MCF 10A (cell line): ENCODE measurements at regions not wholly inside any gene's neighbourhood (a gene's known extent, or its start where the extent isn't known, plus 50 kb on each side); places are given as distances from the start of the nearest gene placed in this dataset.

ENCODE experiments used
- BruUV-seq: library from RNA; stranded (reverse); fragments of 400-500 nt; replicated peaks from 2 replicates; lab custom pipeline; 2021; lab: Mats Ljungman, UMichigan
- CTCF ChIA-PET: fragments of 300-600 bp; sonication (Branson Sonifier 250); formaldehyde crosslinking; extraction: SDS; loops from one replicate; lab custom pipeline; 2021; ENCODE audit warnings: antibody characterized with exemption, inconsistent platforms; lab: Yijun Ruan, JAX
- POLR2A ChIA-PET: fragments of 300-600, 350-650 bp; sonication (Branson Sonifier 250); formaldehyde crosslinking; extraction: SDS; loops from one replicate; lab custom pipeline; 2020; ENCODE audit warnings: antibody characterized with exemption, inconsistent platforms; lab: Yijun Ruan, JAX
- DNase-seq: peaks from one replicate; pipeline ENCODE4 v3.0.0-alpha.2; 2018; ENCODE audit not compliant: unreplicated experiment
- H3K27ac Mint-ChIP-seq: one replicate; pipeline ENCODE4 v1.8.0; 2022; ENCODE audit warnings: mild to moderate bottlenecking, low read depth, mixed read lengths; ENCODE audit not compliant: unreplicated experiment
- H3K27me3 Mint-ChIP-seq: one replicate; pipeline ENCODE4 v1.8.0; 2022; ENCODE audit warnings: mixed read lengths; ENCODE audit not compliant: insufficient read depth, unreplicated experiment
- H3K36me3 Mint-ChIP-seq: one replicate; pipeline ENCODE4 v1.8.0; 2022; ENCODE audit warnings: mild to moderate bottlenecking, moderate library complexity, mixed read lengths; ENCODE audit not compliant: insufficient read depth, unreplicated experiment
- H3K4me1 Mint-ChIP-seq: one replicate; pipeline ENCODE4 v1.8.0; 2022; ENCODE audit warnings: mixed read lengths; ENCODE audit not compliant: insufficient read depth, unreplicated experiment
- H3K4me3 Mint-ChIP-seq: one replicate; pipeline ENCODE4 v1.8.0; 2022; ENCODE audit warnings: mild to moderate bottlenecking, moderate library complexity, mixed read lengths; ENCODE audit not compliant: unreplicated experiment
- H3K9me3 Mint-ChIP-seq: one replicate; pipeline ENCODE4 v1.8.0; 2022; ENCODE audit warnings: mixed read lengths; ENCODE audit not compliant: unreplicated experiment
- intact Hi-C: fragments of 100-400 bp; cut with micrococcal nuclease; formaldehyde crosslinking; loops from 2 replicates; pipeline ENCODE4 v1.14.1; 2022
- TF ChIP-seq, protein P1 (sequence below): fragments of 200-600 bp; IDR thresholded peaks from one replicate; pipeline ENCODE4 v1.8.0; 2022; ENCODE audit warnings: antibody characterized with exemption, mild to moderate bottlenecking; ENCODE audit not compliant: unreplicated experiment

GRCh38 chr4:183563874-183564273 is 59.0 kb downstream of the ING2 start:
- BruUV-seq, result no TSS peak
- Mint-ChIP-seq H3K36me3 (no peaks in the 10 kb centered on the region), H3K27me3 (peaks cover 13% of the 10 kb centered on the region), H3K4me1 (peaks cover 20% of the 10 kb centered on the region), H3K4me3 (no peak overlapping the region), H3K27ac (no peak overlapping the region), H3K9me3 (no peaks in the 10 kb centered on the region)
- ChIA-PET POLR2A (interaction anchor here (0.6 to 1.1 kb wide), 5 partner anchors 59 to 424 kb away, joined by 3 to 5 read pairs (median 3); partner anchors contain the start of genes CDKN2AIP and ING2), CTCF (interaction anchor here (0.6 to 1.2 kb wide), 6 partner anchors 32 to 434 kb away, joined by 3 to 4 read pairs (median 3); no protein-coding TSS in a partner anchor)
- TF ChIP-seq, protein P1, sequence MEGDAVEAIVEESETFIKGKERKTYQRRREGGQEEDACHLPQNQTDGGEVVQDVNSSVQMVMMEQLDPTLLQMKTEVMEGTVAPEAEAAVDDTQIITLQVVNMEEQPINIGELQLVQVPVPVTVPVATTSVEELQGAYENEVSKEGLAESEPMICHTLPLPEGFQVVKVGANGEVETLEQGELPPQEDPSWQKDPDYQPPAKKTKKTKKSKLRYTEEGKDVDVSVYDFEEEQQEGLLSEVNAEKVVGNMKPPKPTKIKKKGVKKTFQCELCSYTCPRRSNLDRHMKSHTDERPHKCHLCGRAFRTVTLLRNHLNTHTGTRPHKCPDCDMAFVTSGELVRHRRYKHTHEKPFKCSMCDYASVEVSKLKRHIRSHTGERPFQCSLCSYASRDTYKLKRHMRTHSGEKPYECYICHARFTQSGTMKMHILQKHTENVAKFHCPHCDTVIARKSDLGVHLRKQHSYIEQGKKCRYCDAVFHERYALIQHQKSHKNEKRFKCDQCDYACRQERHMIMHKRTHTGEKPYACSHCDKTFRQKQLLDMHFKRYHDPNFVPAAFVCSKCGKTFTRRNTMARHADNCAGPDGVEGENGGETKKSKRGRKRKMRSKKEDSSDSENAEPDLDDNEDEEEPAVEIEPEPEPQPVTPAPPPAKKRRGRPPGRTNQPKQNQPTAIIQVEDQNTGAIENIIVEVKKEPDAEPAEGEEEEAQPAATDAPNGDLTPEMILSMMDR, result no peak
- intact Hi-C loops, result no loop called here
- DNase-seq, result peak; percentile 88

DNA sequence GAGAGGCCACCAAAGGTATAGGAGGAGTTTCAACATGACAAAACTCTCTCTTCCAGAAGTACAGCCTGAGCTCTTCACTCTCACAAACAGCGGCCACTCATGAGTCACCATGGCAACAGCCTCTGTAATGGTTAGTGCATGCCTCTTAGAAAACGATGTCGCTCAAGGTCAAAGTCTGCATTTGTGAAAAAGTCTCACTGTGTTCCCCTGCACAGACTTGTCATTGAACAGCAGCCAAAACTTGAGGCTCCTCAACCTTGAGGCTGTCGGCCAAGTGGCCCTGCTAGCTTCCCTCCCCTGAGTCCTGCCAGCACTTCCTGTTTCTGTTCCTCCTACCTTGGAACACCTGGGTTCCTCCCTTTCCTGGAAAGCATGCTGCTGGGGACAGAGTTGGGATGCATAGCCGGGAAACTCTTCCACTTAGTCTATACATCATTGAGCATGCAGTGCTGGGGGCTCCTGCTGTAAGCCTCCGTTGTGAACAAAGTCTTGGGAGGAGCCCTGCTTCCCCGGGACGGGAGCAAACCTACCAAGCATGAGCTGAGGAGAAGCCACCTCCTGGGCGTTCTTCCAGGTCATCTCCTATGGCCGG is 66.6 kb downstream of the ING2 start:
- Mint-ChIP-seq H3K4me3 (peak overlapping the region; percentile 22), H3K9me3 (no peaks in the 10 kb centered on the region), H3K4me1 (peaks cover 7% of the 10 kb centered on the region), H3K27me3 (peaks cover 2% of the 10 kb centered on the region), H3K27ac (no peak overlapping the region), H3K36me3 (no peaks in the 10 kb centered on the region)
- CTCF ChIA-PET, result no interaction called here
- POLR2A ChIA-PET, result interaction anchor here (0.6 to 1.5 kb wide), 6 partner anchors 38 to 176 kb away, joined by 3 to 4 read pairs (median 3); no protein-coding TSS in a partner anchor
- no TSS peak for BruUV-seq
- DNase-seq, result peak; percentile 72
- TF ChIP-seq, protein P1, result no peak
- intact Hi-C loops, result no loop called here

DNA sequence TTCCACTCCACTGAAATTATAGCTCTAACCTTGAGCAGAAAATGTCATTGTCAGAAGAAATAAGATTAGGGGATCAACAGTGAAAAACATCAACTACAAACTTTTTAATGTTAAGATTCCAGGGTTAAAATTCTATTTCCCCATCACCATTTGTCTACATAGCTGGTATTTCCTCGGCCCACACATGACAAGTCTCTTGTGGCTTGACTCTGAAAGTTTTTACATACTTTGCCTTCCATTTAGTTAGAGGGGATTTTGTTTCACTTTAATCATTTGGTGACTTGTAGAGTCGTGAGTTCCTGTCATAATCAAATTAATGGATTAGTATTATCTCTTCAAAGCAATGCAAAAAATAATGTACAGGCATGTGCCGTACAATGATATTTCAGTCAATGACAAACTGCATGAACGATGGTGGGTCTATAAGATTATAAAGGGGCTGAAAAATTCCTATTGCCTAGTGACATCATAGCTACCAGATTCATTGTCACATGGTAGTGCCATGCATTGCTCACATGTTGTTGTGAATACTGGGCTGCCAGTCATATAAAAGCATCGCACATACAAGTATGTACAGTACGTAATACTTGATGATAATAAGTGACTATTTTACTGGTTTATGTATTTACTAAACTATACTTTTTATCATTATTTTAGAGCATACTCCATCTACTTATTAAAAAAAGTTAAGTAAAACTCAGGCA is 72.0 kb downstream of the ING2 start:
- ChIA-PET CTCF (interaction anchor here (0.6 to 0.7 kb wide), 3 partner anchors 21 to 70 kb away, joined by 3 read pairs; no protein-coding TSS in a partner anchor), POLR2A (interaction anchor here (1.1 kb wide), 1 partner anchor 9 kb away, joined by 3 read pairs; no protein-coding TSS in a partner anchor)
- BruUV-seq, result no TSS peak
- TF ChIP-seq, protein P1, result no peak
- DNase-seq, result no peak
- Mint-ChIP-seq H3K9me3 (no peaks in the 10 kb centered on the region), H3K36me3 (no peaks in the 10 kb centered on the region), H3K4me1 (no peaks in the 10 kb centered on the region), H3K27me3 (no peaks in the 10 kb centered on the region), H3K4me3 (no peak overlapping the region), H3K27ac (no peak overlapping the region)
- intact Hi-C loops, result no loop called here

DNA sequence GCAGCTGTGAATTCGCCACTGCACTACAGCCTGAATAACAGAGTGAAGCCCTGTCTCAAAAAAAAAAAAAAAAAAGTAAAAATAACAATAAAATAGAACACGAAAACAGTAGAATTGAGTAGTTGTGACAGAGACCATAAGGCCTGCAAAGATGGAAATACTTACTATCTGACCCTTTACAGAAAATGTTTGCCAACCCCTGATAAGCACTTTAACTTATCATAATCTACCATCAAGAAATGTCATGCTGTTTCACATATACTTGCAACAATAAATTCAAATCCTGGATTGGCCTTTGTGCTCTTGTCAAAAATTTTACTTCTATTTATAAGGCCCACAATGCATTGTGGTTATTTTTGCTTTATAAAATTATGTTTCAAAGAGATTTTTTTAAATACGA is 75.5 kb downstream of the ING2 start:
- POLR2A ChIA-PET, result interaction anchor here (1.3 kb wide), 1 partner anchor 77 kb away, joined by 3 read pairs; no protein-coding TSS in a partner anchor
- Mint-ChIP-seq H3K4me1 (no peaks in the 10 kb centered on the region), H3K9me3 (no peaks in the 10 kb centered on the region), H3K4me3 (no peak overlapping the region), H3K27ac (no peak overlapping the region), H3K27me3 (no peaks in the 10 kb centered on the region), H3K36me3 (peaks cover 5% of the 10 kb centered on the region)
- no TSS peak for BruUV-seq
- intact Hi-C loops, result no loop called here
- CTCF ChIA-PET, result interaction anchor here (0.6 kb wide), 1 partner anchor 573 kb away, joined by 4 read pairs; no protein-coding TSS in a partner anchor
- TF ChIP-seq, protein P1, result no peak
- DNase-seq, result no peak
